Progenitor cell of endocrine pancreas (in vitro differentiated cells): ENCODE measurements at regions not wholly inside any gene's neighbourhood (a gene's known extent, or its start where the extent isn't known, plus 50 kb on each side); places are given as distances from the start of the nearest gene placed in this dataset.

Experiments
- DNase-seq: peaks from one replicate; pipeline ENCODE4 v3.0.0; 2021; ENCODE audit warnings: low spot score; ENCODE audit not compliant: unreplicated experiment
- H3K27ac Mint-ChIP-seq: 2 replicates; pipeline ENCODE4 v1.8.0; 2021; ENCODE audit warnings: mild to moderate bottlenecking, moderate library complexity, mixed read lengths
- H3K27me3 Mint-ChIP-seq: 2 replicates; pipeline ENCODE4 v1.8.0; 2021; ENCODE audit warnings: mixed read lengths
- H3K36me3 Mint-ChIP-seq: 2 replicates; pipeline ENCODE4 v1.8.0; 2022; ENCODE audit warnings: mixed read lengths; ENCODE audit not compliant: insufficient read depth
- H3K4me1 Mint-ChIP-seq: 2 replicates; pipeline ENCODE4 v1.8.0; 2021; ENCODE audit warnings: low read depth, mixed read lengths
- H3K4me3 Mint-ChIP-seq: 2 replicates; pipeline ENCODE4 v1.8.0; 2021; ENCODE audit warnings: low read depth, mild to moderate bottlenecking, moderate library complexity, mixed read lengths
- H3K9me3 Mint-ChIP-seq: 2 replicates; pipeline ENCODE4 v1.8.0; 2021; ENCODE audit warnings: low read depth, mixed read lengths
- TF ChIP-seq, protein P1 (sequence below): fragments of 200-600 bp; sonication (generic); IDR thresholded peaks from one replicate; pipeline ENCODE4 v1.5.0; 2021; ENCODE audit warnings: antibody characterized with exemption, mild to moderate bottlenecking; ENCODE audit not compliant: unreplicated experiment

GRCh38 chr13:31853643-31854326 lies 114.5 kb downstream of the RXFP2 start:
- H3K36me3 Mint-ChIP-seq, result no peaks in the 10 kb centered on the region
- H3K27me3 Mint-ChIP-seq, result peaks cover 19% of the 10 kb centered on the region
- H3K27ac Mint-ChIP-seq, result no peak overlapping the region
- TF ChIP-seq, protein P1, sequence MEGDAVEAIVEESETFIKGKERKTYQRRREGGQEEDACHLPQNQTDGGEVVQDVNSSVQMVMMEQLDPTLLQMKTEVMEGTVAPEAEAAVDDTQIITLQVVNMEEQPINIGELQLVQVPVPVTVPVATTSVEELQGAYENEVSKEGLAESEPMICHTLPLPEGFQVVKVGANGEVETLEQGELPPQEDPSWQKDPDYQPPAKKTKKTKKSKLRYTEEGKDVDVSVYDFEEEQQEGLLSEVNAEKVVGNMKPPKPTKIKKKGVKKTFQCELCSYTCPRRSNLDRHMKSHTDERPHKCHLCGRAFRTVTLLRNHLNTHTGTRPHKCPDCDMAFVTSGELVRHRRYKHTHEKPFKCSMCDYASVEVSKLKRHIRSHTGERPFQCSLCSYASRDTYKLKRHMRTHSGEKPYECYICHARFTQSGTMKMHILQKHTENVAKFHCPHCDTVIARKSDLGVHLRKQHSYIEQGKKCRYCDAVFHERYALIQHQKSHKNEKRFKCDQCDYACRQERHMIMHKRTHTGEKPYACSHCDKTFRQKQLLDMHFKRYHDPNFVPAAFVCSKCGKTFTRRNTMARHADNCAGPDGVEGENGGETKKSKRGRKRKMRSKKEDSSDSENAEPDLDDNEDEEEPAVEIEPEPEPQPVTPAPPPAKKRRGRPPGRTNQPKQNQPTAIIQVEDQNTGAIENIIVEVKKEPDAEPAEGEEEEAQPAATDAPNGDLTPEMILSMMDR, result no peak
- no peak overlapping the region for H3K4me3 Mint-ChIP-seq
- no peaks in the 10 kb centered on the region for H3K9me3 Mint-ChIP-seq
- DNase-seq, result no peak
- H3K4me1 Mint-ChIP-seq, result peaks cover 12% of the 10 kb centered on the region

GRCh38 chr13:31859571-31859970 lies 120.2 kb downstream of the RXFP2 start:
- Mint-ChIP-seq H3K9me3 (no peaks in the 10 kb centered on the region), H3K27ac (no peak overlapping the region), H3K27me3 (peaks cover 4% of the 10 kb centered on the region), H3K4me1 (no peaks in the 10 kb centered on the region), H3K36me3 (no peaks in the 10 kb centered on the region), H3K4me3 (no peak overlapping the region)
- TF ChIP-seq, protein P1, result no peak
- DNase-seq, result no peak

DNA sequence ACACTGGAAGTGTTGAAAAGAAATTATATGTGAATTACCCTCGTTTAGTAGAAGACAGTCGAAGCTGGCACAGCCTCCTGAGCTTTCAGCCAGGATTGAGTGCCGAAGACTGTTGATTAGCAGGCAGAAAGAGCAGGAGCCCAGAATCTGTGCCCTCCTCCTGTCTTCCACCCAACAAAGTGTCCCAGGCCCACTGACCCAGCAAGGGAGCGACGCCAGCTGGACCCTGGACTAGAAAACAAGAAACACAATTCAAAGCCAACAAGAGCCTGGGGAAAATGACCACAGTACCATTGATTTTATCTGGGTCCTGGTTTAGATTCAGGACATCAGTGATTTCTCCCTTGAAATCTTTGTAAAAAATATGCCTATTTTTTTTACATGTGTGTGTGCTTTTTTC lies 120.7 kb downstream of the RXFP2 start:
- Mint-ChIP-seq H3K27ac (no peak overlapping the region), H3K4me3 (no peak overlapping the region), H3K27me3 (peaks cover 4% of the 10 kb centered on the region), H3K9me3 (no peaks in the 10 kb centered on the region), H3K4me1 (peaks cover 2% of the 10 kb centered on the region), H3K36me3 (no peaks in the 10 kb centered on the region)
- no peak for DNase-seq
- TF ChIP-seq, protein P1, result no peak

DNA sequence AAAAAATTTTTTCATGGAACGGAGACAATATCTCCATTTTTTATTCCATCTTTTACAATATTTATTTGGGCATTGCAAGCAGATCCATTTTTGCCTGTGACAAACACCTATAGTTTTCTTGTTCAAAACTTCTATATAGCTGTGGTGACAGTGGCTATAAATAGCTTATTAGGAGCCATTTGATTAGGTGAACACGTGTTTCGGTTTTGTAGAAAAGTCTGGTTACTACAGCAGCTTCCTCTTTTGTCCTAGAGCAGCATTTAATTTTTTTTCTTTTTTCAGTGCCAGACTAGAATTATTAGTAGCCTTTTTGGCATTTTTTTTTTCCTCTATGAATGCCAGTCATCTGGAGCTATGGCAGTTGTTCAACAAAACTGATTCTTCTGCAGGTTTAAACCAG lies 123.5 kb downstream of the RXFP2 start:
- Mint-ChIP-seq H3K4me1 (peaks cover 8% of the 10 kb centered on the region), H3K36me3 (no peaks in the 10 kb centered on the region), H3K4me3 (no peak overlapping the region), H3K27me3 (peaks cover 4% of the 10 kb centered on the region), H3K27ac (no peak overlapping the region), H3K9me3 (no peaks in the 10 kb centered on the region)
- TF ChIP-seq, protein P1, result no peak
- DNase-seq, result no peak

DNA sequence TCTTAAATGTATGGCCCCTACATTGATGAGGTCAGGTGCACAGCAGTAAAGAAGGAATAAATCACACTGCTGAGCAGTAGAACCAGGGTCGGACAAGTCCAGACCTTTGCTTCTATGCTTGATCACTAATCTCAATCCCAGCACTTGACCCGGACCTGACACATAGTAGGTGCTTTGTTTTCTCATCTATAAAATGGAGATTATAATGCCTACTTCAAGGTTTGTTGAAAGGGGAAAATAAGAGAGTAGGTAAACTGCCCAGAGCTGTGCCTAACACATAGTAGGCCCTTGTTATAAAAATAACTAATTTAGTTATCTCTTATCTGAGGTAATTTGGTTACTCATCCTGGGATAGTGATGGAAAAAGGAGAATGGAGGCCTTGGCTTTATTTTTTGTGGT lies 125.0 kb downstream of the RXFP2 start:
- TF ChIP-seq, protein P1, result no peak
- no peak overlapping the region for H3K27ac Mint-ChIP-seq
- peaks cover 8% of the 10 kb centered on the region for H3K4me1 Mint-ChIP-seq
- no peaks in the 10 kb centered on the region for H3K9me3 Mint-ChIP-seq
- no peaks in the 10 kb centered on the region for H3K36me3 Mint-ChIP-seq
- peaks cover 4% of the 10 kb centered on the region for H3K27me3 Mint-ChIP-seq
- DNase-seq, result no peak
- H3K4me3 Mint-ChIP-seq, result no peak overlapping the region
